Colonic mucosa (tissue), 4 donors: ENCODE measurements at regions not wholly inside any gene's neighbourhood (a gene's known extent, or its start where the extent isn't known, plus 50 kb on each side); places are given as distances from the start of the nearest gene placed in this dataset.

ENCODE experiments used
- DNase-seq: peaks from one replicate; pipeline ENCODE4 v3.0.0-alpha.2; 2020
- H3K27ac ChIP-seq: fragments of 200-600 bp; one replicate; pipeline ENCODE4 v1.8.0; 2021
- H3K27me3 ChIP-seq: fragments of 200-600 bp; one replicate; pipeline ENCODE4 v1.8.0; 2021
- H3K36me3 ChIP-seq: fragments of 200-600 bp; one replicate; pipeline ENCODE4 v1.8.0; 2021
- H3K4me1 ChIP-seq: fragments of 200-600 bp; one replicate; pipeline ENCODE4 v1.8.0; 2021; ENCODE audit warnings: mild to moderate bottlenecking
- H3K4me3 ChIP-seq: fragments of 200-600 bp; one replicate; pipeline ENCODE4 v1.8.0; 2021
- H3K9ac ChIP-seq, 2 donors: one replicate each; pipeline ENCODE4 v1.7.0; 2013; ENCODE audit warnings: control low read depth in 2 of 2, low read depth in 2 of 2, low read length in 2 of 2
- H3K9me3 ChIP-seq: fragments of 200-600 bp; one replicate; pipeline ENCODE4 v1.8.0; 2021
- intact Hi-C: fragments of 100-400 bp; cut with DNase I; formaldehyde crosslinking; loops from one replicate; pipeline ENCODE4 v1.14.1; 2022
- TF ChIP-seq, protein P1 (sequence below): fragments of 200-600 bp; IDR thresholded peaks from one replicate; pipeline ENCODE4 v1.8.0; 2022; ENCODE audit warnings: antibody characterized with exemption, mild to moderate bottlenecking
- donor health status: healthy.
- donor health status: DM: no; HTN: no; CAD: no.
- donor health status: DM: no; HTN: no; CAD: no.

- Histone ChIP-seq H3K4me3 (no peak overlapping the region), H3K4me1 (no peaks in the 10 kb centered on the region), H3K27ac (no peak overlapping the region), H3K36me3 (no peaks in the 10 kb centered on the region), H3K9me3 (no peaks in the 10 kb centered on the region), H3K27me3 (no peaks in the 10 kb centered on the region), H3K9ac (no peak overlapping the region)
- intact Hi-C loops: no loop called here
- TF ChIP-seq, protein P1, sequence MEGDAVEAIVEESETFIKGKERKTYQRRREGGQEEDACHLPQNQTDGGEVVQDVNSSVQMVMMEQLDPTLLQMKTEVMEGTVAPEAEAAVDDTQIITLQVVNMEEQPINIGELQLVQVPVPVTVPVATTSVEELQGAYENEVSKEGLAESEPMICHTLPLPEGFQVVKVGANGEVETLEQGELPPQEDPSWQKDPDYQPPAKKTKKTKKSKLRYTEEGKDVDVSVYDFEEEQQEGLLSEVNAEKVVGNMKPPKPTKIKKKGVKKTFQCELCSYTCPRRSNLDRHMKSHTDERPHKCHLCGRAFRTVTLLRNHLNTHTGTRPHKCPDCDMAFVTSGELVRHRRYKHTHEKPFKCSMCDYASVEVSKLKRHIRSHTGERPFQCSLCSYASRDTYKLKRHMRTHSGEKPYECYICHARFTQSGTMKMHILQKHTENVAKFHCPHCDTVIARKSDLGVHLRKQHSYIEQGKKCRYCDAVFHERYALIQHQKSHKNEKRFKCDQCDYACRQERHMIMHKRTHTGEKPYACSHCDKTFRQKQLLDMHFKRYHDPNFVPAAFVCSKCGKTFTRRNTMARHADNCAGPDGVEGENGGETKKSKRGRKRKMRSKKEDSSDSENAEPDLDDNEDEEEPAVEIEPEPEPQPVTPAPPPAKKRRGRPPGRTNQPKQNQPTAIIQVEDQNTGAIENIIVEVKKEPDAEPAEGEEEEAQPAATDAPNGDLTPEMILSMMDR: no peak
- DNase-seq: no peak
Observed at GRCh38 chr10:26952094-26952493, 91.3 kb upstream of the ABI1 start.

DNA sequence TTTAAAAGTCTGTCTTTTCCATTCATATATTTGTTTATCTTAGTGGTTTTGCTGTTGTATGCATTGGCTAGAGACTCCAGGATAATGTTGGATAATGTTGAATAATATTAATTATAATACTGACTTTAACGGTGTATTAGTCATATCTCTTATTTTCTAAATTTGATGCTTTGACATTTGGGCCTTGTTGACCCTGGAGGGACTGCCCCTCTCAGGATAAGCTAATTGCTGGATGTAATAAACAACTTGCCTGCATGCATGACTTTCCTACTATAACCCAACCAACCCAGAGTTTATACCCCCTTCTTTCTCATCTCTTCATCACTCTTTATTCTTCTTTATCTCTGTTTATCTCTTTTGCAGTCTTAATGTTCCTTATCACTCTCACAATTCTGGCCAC lies 90.9 kb upstream of the ABI1 start:
- intact Hi-C loops: no loop called here
- TF ChIP-seq, protein P1: no peak
- H3K9me3 ChIP-seq: no peaks in the 10 kb centered on the region
- H3K27me3 ChIP-seq: no peaks in the 10 kb centered on the region
- H3K36me3 ChIP-seq: no peaks in the 10 kb centered on the region
- H3K4me3 ChIP-seq: no peak overlapping the region
- no peak for DNase-seq
- H3K9ac ChIP-seq: no peak overlapping the region
- no peaks in the 10 kb centered on the region for H3K4me1 ChIP-seq
- no peak overlapping the region for H3K27ac ChIP-seq

DNA sequence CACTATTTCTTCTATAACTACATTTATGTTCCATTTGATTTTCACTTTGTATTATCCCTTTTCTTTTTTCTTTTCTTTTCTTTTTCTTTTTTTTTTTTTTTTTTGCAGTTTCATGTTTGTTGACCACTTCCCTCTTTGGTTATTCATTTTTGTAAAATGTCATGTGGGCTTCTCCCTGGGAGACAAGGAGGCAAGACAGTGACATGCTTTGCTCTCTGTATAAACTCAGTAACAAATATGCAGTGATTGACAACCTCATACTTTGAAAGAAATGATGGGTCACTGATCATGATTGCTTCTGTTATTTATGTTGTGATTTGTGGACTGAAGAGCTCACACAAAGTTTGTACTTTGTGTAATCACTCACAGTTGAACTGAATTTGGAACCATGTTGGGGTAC lies 90.2 kb upstream of the ABI1 start:
- Histone ChIP-seq H3K27me3 (no peaks in the 10 kb centered on the region), H3K9ac (no peak overlapping the region), H3K4me3 (no peak overlapping the region), H3K4me1 (no peaks in the 10 kb centered on the region), H3K27ac (no peak overlapping the region), H3K36me3 (no peaks in the 10 kb centered on the region), H3K9me3 (no peaks in the 10 kb centered on the region)
- no peak for DNase-seq
- intact Hi-C loops: no loop called here
- TF ChIP-seq, protein P1: no peak

GRCh38 chr10:26946102-26946811 lies 85.5 kb upstream of the ABI1 start:
- Histone ChIP-seq H3K4me3 (no peak overlapping the region), H3K9me3 (no peaks in the 10 kb centered on the region), H3K36me3 (no peaks in the 10 kb centered on the region), H3K27ac (no peak overlapping the region), H3K9ac (no peak overlapping the region), H3K4me1 (no peaks in the 10 kb centered on the region), H3K27me3 (no peaks in the 10 kb centered on the region)
- DNase-seq: no peak
- intact Hi-C loops: no loop called here
- TF ChIP-seq, protein P1: no peak

- DNase-seq: no peak
- H3K4me3 ChIP-seq: no peak overlapping the region
- intact Hi-C loops: no loop called here
- no peak overlapping the region for H3K27ac ChIP-seq
- H3K9me3 ChIP-seq: no peaks in the 10 kb centered on the region
- no peaks in the 10 kb centered on the region for H3K4me1 ChIP-seq
- H3K36me3 ChIP-seq: no peaks in the 10 kb centered on the region
- H3K27me3 ChIP-seq: no peaks in the 10 kb centered on the region
- TF ChIP-seq, protein P1: no peak
- H3K9ac ChIP-seq: no peak overlapping the region
Observed at GRCh38 chr10:26944261-26944882, 83.6 kb upstream of the ABI1 start.
